MG63 (cell line): ENCODE measurements at regions not wholly inside any gene's neighbourhood (a gene's known extent, or its start where the extent isn't known, plus 50 kb on each side); places are given as distances from the start of the nearest gene placed in this dataset.

Experiments used
- DNase-seq: peaks from one replicate; pipeline ENCODE4 v3.0.0-alpha.2; 2020
- H3K27me3 ChIP-seq: fragments of 250-450 bp; sonication (Bioruptor Pico); 2 replicates; pipeline ENCODE4 v1.5.1; 2020; ENCODE audit warnings: mild to moderate bottlenecking, moderate library complexity
- H3K36me3 ChIP-seq: fragments of 250-450 bp; sonication (Bioruptor Pico); 2 replicates; pipeline ENCODE4 v1.5.1; 2020; ENCODE audit warnings: mild to moderate bottlenecking, moderate library complexity
- H3K4me3 ChIP-seq: fragments of 250-450 bp; sonication (Bioruptor Pico); 2 replicates; pipeline ENCODE4 v1.5.1; 2020; ENCODE audit warnings: mild to moderate bottlenecking, moderate library complexity
- H3K9me3 ChIP-seq: fragments of 250-450 bp; sonication (Bioruptor Pico); 2 replicates; pipeline ENCODE4 v1.5.1; 2020; ENCODE audit warnings: mild to moderate bottlenecking, moderate library complexity

DNA sequence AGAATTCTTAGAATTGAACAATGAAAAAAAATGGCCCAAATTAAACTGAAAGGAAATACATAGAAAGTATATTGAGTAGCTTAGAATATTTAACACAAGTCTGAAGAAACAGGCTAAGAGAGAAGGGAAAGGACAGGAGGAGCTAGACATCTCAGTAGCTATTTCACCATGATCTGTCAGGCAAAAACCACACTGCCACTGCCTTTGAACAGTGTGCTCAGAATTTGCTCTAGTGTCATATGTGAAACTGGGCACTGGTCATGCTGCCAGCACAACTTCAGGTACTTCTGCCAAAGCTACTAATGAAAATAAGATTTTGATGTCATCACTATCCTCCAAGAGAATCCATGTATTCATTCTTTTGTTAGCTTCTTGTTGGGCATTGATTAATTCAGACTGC lies 1280.8 kb upstream of the PCDH20 start:
- Histone ChIP-seq H3K36me3 (no peaks in the 10 kb centered on the region), H3K4me3 (no peak overlapping the region), H3K27me3 (no peaks in the 10 kb centered on the region), H3K9me3 (no peaks in the 10 kb centered on the region)
- no peak for DNase-seq

DNA sequence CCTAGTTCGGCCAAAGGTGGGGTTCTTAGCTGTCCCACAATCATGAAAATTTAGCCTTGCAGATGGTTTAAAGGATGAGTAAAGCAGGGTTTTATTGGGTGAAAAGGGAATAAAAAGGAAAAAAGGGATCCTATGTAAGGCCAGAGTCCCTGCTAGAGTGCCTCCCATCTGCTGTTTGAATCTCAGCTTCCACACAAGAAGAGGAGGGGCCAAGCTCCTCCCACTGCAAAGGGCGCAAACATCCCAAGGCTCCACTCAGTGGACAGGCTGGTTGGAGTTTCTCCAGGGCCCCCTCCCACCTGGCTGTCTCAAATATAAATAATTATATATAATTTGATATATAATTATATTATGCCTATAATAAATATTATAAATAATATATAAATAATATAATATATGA lies 1272.1 kb upstream of the PCDH20 start:
- no peaks in the 10 kb centered on the region for H3K9me3 ChIP-seq
- H3K4me3 ChIP-seq, result no peak overlapping the region
- no peaks in the 10 kb centered on the region for H3K36me3 ChIP-seq
- no peaks in the 10 kb centered on the region for H3K27me3 ChIP-seq
- DNase-seq, result no peak

- Histone ChIP-seq H3K4me3 (no peak overlapping the region), H3K9me3 (no peaks in the 10 kb centered on the region)
These were observed 1268.7 kb upstream of the PCDH20 start for GRCh38 chr13:62684359-62684758.

DNA sequence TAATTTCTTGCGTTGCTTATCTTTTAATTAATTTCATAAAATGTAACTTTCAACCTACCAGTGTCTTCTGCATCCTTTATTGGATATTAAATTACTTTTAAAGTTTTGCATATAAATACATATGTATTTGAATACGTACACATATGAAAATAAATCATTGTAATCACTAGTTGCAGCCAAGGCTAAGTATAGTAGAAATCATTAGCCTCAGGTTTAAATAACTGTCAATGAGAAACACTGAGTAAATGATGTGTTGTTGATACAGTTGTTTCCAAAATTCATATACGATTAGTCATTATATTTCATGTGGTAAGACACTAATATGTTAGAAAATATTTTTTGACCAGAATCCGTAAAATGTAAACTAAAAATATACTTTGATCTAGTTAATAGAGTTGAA lies 1267.1 kb upstream of the PCDH20 start:
- Histone ChIP-seq H3K36me3 (no peaks in the 10 kb centered on the region), H3K9me3 (no peaks in the 10 kb centered on the region), H3K4me3 (no peak overlapping the region), H3K27me3 (no peaks in the 10 kb centered on the region)
- no peak for DNase-seq

More at GRCh38 chr13:62684359-62684758, 1268.7 kb upstream of the PCDH20 start:
- no peak for DNase-seq
- Histone ChIP-seq H3K36me3 (no peaks in the 10 kb centered on the region), H3K27me3 (no peaks in the 10 kb centered on the region)

DNA sequence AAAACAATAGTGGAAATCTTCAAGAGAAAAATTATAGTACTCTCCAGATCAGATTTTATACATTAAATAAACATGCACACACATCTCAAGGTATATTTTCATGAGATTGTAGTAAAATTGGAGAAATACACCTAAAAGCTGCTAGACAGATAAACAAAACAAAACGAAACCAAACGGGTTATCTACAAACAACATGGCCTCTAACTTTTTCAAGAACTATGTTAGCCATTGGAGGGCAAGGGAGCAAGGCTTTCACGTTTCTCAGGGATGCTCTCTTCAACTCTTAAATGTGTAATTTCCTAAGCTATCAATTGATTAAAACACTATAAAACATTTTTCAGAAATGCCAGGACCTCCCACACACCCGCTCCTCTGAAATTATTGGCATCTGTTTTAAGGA lies 1262.4 kb upstream of the PCDH20 start:
- no peak for DNase-seq
- Histone ChIP-seq H3K4me3 (peak overlapping the region; percentile 12; the same call in 1 of the 2 replicates), H3K9me3 (no peaks in the 10 kb centered on the region), H3K27me3 (no peaks in the 10 kb centered on the region), H3K36me3 (no peaks in the 10 kb centered on the region)

- no peaks in the 10 kb centered on the region for H3K9me3 ChIP-seq
- no peak overlapping the region for H3K4me3 ChIP-seq
- no peak for DNase-seq
- no peaks in the 10 kb centered on the region for H3K36me3 ChIP-seq
- no peaks in the 10 kb centered on the region; the same call in 1 of the 2 replicates for H3K27me3 ChIP-seq
These were observed 1248.1 kb upstream of the PCDH20 start for GRCh38 chr13:62663767-62664166.

- H3K4me3 ChIP-seq, result no peak overlapping the region
- H3K9me3 ChIP-seq, result no peaks in the 10 kb centered on the region
- no peaks in the 10 kb centered on the region for H3K36me3 ChIP-seq
- no peaks in the 10 kb centered on the region for H3K27me3 ChIP-seq
- DNase-seq, result no peak
These were observed 1243.7 kb upstream of the PCDH20 start for GRCh38 chr13:62659365-62659764.

DNA sequence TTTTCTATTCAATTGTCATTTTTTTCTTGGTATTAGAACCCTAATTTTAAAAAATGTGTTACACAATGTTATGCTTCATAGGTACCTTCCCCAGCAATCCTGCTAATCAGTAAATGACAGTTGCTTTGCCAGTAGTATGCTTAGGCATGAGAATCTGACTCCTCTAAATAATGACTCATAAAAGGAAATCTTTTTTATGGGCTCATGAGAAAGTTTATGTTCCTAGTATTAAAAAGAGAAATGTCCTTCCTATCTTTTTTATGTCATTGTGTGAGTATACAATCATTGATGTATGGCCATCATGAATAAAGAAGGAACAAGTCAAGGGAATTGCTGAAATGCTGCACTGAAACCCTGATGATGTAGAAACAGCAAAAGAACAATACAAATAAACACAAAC lies 1237.7 kb upstream of the PCDH20 start:
- DNase-seq, result no peak
- H3K27me3 ChIP-seq, result no peaks in the 10 kb centered on the region
- no peaks in the 10 kb centered on the region for H3K36me3 ChIP-seq
- H3K9me3 ChIP-seq, result no peaks in the 10 kb centered on the region
- no peak overlapping the region for H3K4me3 ChIP-seq

DNA sequence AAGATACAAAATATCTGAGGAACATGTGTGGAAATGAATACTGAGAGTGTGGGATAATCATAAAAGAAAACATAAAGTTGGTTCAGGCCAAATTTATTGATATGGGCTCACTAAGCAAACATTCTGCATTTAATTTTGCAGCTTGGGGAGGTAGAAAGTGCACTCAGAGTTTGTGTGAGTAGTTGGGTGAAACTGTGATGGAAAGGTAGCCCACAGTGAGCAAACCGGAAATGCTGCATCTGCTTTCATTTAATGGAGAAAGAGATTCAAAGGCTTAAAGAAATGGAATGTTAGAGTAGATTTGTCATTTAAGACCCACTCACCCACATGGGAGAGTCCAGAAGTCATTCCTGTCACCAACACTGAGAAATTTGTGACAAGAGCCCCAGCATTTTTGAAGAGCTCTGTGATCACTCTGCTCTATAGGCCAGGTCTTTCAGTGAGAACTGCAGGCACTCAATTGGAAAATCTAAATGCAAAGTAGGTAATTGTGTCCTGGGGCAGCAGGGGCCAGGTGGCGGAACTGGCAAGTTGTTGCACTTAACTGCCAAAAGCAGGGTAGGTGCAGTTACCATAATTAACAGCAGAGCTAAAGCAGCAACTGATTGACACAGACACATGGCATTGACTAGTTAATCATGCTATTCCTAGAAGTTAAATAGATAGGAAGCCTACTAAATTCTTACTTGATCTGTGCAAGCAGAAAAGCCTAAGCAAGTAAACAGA lies 1228.3 kb upstream of the PCDH20 start:
- no peaks in the 10 kb centered on the region for H3K36me3 ChIP-seq
- no peaks in the 10 kb centered on the region for H3K27me3 ChIP-seq
- no peak for DNase-seq
- H3K4me3 ChIP-seq, result no peak overlapping the region
- H3K9me3 ChIP-seq, result peaks cover 3% of the 10 kb centered on the region; the same call in 1 of the 2 replicates

DNA sequence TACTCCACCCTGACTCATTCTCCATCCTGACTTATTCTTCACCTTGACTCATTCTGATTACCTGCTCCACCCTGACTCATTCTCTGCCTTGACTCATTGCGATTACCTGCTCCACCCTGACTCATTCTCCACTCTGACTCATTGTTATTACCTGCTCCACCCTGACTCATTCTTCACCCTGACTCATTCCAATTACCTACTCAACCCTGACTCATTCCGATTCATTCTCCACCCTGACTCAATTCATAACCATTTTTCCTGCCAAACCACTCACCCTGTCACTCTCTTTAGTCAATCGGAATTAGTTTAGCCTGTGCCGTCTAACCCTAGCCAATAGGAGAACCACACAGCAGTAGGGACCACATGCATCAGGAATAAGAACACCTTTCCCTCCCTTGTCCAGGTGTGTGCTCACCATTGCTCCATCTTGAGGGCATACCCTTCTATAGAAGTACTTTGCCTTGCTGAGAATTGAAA lies 1227.4 kb upstream of the PCDH20 start:
- DNase-seq, result peak; percentile 24

GRCh38 chr13:62635161-62635560 lies 1219.5 kb upstream of the PCDH20 start:
- Histone ChIP-seq H3K27me3 (no peaks in the 10 kb centered on the region), H3K9me3 (no peaks in the 10 kb centered on the region), H3K36me3 (no peaks in the 10 kb centered on the region), H3K4me3 (no peak overlapping the region)
- DNase-seq, result no peak

More for the DNA sequence above, 1227.4 kb upstream of the PCDH20 start:
- Histone ChIP-seq H3K4me3 (no peak overlapping the region), H3K36me3 (no peaks in the 10 kb centered on the region), H3K9me3 (peaks cover 3% of the 10 kb centered on the region; the same call in 1 of the 2 replicates), H3K27me3 (no peaks in the 10 kb centered on the region)

- Histone ChIP-seq H3K4me3 (no peak overlapping the region), H3K9me3 (no peaks in the 10 kb centered on the region)
These were observed 1217.8 kb upstream of the PCDH20 start for GRCh38 chr13:62633448-62633847.

DNA sequence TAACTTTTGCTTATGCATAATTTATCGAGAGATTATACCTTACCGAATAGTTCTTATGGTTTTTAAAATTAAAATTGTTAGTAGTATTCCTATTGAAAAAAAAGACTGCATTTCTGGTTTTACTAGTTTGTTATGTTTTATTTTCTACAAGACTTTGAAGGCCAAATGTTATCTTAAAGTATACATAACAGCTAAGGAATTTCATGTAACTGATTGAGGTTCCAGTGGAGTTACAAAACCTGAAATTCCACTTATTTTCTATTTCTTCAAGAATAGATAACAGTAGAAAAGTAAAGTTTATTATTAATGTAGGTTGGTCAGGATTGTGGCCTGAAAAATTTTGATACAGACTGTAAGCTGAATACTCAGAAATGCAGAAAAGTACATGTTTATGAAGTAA lies 1216.0 kb upstream of the PCDH20 start:
- DNase-seq, result no peak
- Histone ChIP-seq H3K9me3 (no peaks in the 10 kb centered on the region), H3K4me3 (no peak overlapping the region), H3K27me3 (no peaks in the 10 kb centered on the region), H3K36me3 (no peaks in the 10 kb centered on the region)

More at GRCh38 chr13:62633448-62633847, 1217.8 kb upstream of the PCDH20 start:
- H3K36me3 ChIP-seq, result no peaks in the 10 kb centered on the region
- H3K27me3 ChIP-seq, result no peaks in the 10 kb centered on the region
- no peak for DNase-seq

- no peak overlapping the region for H3K4me3 ChIP-seq
- H3K9me3 ChIP-seq, result no peaks in the 10 kb centered on the region
- H3K36me3 ChIP-seq, result no peaks in the 10 kb centered on the region
- H3K27me3 ChIP-seq, result no peaks in the 10 kb centered on the region
- DNase-seq, result no peak
These were observed 1215.5 kb upstream of the PCDH20 start for GRCh38 chr13:62631124-62631523.

DNA sequence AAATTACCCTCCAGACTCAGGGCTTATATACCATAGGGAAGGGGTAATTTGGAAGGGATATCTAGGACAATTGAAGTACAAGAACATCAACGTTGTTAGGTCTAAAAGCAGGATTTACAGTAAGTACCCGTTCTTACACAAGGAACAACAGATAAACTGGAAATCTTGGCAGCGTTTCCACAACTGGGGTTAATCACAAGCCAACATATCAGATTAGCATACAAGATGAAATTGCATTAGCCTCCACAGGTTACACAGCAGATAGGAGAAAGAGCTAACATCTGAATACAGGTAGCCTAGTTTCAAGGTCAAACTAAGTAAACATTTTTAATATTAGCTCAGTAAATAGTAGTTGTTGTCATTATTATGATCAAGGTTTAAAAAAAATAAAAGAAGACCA lies 1214.0 kb upstream of the PCDH20 start:
- DNase-seq, result no peak

GRCh38 chr13:62627226-62627625 lies 1211.6 kb upstream of the PCDH20 start:
- no peaks in the 10 kb centered on the region for H3K36me3 ChIP-seq
- no peak overlapping the region for H3K4me3 ChIP-seq

More for the DNA sequence above, 1214.0 kb upstream of the PCDH20 start:
- Histone ChIP-seq H3K27me3 (no peaks in the 10 kb centered on the region), H3K9me3 (no peaks in the 10 kb centered on the region), H3K36me3 (no peaks in the 10 kb centered on the region), H3K4me3 (no peak overlapping the region)

DNA sequence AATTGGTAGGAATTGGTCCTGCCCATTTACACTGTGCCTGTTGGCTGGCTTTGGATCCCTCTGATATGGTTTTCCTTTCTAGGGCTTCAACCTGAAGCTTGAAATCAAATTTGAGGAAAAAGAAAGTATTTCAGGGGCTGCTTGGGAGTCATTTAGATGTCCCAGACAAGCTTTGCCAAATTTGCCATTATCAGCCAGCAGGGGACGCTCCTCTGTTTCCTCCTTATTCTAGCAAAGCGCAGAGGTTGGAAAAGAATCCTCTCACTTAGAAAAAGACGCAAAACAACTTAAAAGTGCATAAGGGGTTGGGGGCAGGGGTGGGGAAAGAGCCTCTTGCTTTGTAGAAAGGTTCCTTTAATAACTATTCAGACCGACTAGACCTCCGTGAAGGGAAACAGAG lies 1211.1 kb upstream of the PCDH20 start:
- DNase-seq, result no peak
- no peaks in the 10 kb centered on the region for H3K9me3 ChIP-seq
- no peak overlapping the region for H3K4me3 ChIP-seq

More at GRCh38 chr13:62627226-62627625, 1211.6 kb upstream of the PCDH20 start:
- H3K9me3 ChIP-seq, result no peaks in the 10 kb centered on the region
- H3K27me3 ChIP-seq, result no peaks in the 10 kb centered on the region
- DNase-seq, result no peak

GRCh38 chr13:62625214-62625881 lies 1209.7 kb upstream of the PCDH20 start:
- no peaks in the 10 kb centered on the region for H3K36me3 ChIP-seq
- H3K4me3 ChIP-seq, result no peak overlapping the region
- no peaks in the 10 kb centered on the region for H3K27me3 ChIP-seq
- peak; percentile 55 for DNase-seq
- H3K9me3 ChIP-seq, result no peaks in the 10 kb centered on the region

More for the DNA sequence above, 1211.1 kb upstream of the PCDH20 start:
- H3K27me3 ChIP-seq, result no peaks in the 10 kb centered on the region
- no peaks in the 10 kb centered on the region for H3K36me3 ChIP-seq
